ENCODE measurements at regions not wholly inside any gene's neighbourhood (a gene's known extent, or its start where the extent isn't known, plus 50 kb on each side); places are given as distances from the start of the nearest gene placed in this dataset.
A peak's percentile ranks its signal among the peaks of the same experiment; 100 is the strongest.

- H3K27me3 ChIP-seq (ENCODE audit: control insufficient read depth, insufficient read depth, low read length), result no peaks in the 10 kb centered on the region
- no peak overlapping the region for H3K4me3 ChIP-seq (ENCODE audit: low read depth, low read length)
- FAIRE-seq (no peak), DNase-seq (ENCODE audit: low read depth) (no peak)
- TF ChIP-seq CTCF (IDR thresholded peaks at IDR 0.05; ENCODE audit: insufficient read depth, low read length, severe bottlenecking), result no peak
- no peaks in the 10 kb centered on the region for H3K36me3 ChIP-seq (ENCODE audit: control insufficient read depth, insufficient read depth, low read length)
Observed at GRCh38 chr20:20835897-20836296, 123.5 kb upstream of the RALGAPA2 start.

DNA sequence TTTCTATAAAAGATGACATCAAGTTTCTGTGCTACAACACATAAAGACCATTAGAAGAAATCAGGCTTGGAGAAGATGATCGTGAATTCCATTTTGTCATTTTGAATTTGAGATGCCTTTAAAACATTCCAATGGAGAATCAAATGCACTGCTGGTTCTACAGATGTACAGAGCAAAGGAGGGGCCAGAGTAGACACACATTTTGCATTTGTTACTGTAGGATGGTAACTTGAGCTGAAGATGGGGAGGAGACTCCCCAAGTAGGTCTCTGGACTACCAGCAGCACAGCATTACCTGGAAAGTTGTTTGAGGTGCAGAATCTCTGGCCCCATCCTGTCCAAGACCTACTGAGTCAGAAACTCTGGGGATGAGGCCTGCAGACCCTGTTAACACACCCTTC is 121.6 kb upstream of the RALGAPA2 start:
- Histone ChIP-seq H3K27me3 (ENCODE audit: control insufficient read depth, insufficient read depth, low read length) (no peaks in the 10 kb centered on the region), H3K36me3 (ENCODE audit: control insufficient read depth, insufficient read depth, low read length) (no peaks in the 10 kb centered on the region), H3K4me3 (ENCODE audit: low read depth, low read length) (no peak overlapping the region)
- no peak for TF ChIP-seq CTCF (IDR thresholded peaks at IDR 0.05; ENCODE audit: insufficient read depth, low read length, severe bottlenecking)
- DNase-seq (ENCODE audit: low read depth), result no peak
- FAIRE-seq, result no peak

DNA sequence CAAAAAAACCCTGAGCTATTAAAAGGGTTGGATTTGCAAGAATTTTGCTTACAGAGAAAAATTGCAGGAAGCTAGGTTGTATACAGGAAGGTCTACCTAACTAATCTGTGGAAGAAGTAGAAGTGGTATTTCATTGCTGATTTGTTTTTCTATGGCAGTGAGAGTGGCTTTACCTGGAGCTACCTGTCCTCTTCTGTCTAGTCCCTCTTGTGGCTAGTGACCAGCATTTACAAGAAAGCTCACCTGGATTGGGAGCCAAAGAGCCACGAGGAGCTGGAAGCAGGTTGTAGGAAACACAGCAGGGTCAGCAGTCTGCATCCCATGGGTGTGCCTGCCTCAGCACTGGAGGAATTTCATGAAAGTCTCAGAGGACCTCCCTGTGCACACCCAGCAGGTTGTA is 120.3 kb upstream of the RALGAPA2 start:
- H3K4me3 ChIP-seq (ENCODE audit: low read depth, low read length), result no peak overlapping the region
- no peaks in the 10 kb centered on the region for H3K27me3 ChIP-seq (ENCODE audit: control insufficient read depth, insufficient read depth, low read length)
- no peak for TF ChIP-seq CTCF (IDR thresholded peaks at IDR 0.05; ENCODE audit: insufficient read depth, low read length, severe bottlenecking)
- DNase-seq (ENCODE audit: low read depth) (no peak), FAIRE-seq (no peak)
- H3K36me3 ChIP-seq (ENCODE audit: control insufficient read depth, insufficient read depth, low read length), result no peaks in the 10 kb centered on the region

DNA sequence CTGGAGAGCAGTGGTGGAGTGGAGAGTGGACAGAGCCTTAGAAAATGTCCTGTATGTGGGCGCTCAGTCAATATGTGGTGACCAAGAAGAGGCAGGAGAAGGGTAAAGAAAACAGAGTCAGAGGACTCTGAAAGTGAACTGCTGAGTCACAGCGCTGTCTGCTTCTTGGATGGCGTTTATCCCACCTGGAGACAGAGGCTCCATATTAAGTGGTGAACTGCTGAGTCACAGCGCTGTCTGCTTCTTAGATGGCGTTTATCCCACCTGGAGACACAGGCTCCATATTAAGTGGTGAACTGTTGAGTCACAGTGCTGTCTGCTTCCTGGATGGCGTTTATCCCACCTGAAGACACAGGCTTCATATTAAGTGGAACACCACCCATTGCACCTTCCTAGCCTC is 119.3 kb upstream of the RALGAPA2 start:
- TF ChIP-seq CTCF (IDR thresholded peaks at IDR 0.05; ENCODE audit: insufficient read depth, low read length, severe bottlenecking), result no peak
- no peaks in the 10 kb centered on the region for H3K27me3 ChIP-seq (ENCODE audit: control insufficient read depth, insufficient read depth, low read length)
- FAIRE-seq (peak; percentile 43), DNase-seq (ENCODE audit: low read depth) (no peak)
- H3K36me3 ChIP-seq (ENCODE audit: control insufficient read depth, insufficient read depth, low read length), result no peaks in the 10 kb centered on the region
- H3K4me3 ChIP-seq (ENCODE audit: low read depth, low read length), result no peak overlapping the region

- FAIRE-seq (no peak), DNase-seq (ENCODE audit: low read depth) (no peak)
- H3K27me3 ChIP-seq (ENCODE audit: control insufficient read depth, insufficient read depth, low read length), result no peaks in the 10 kb centered on the region
- H3K36me3 ChIP-seq (ENCODE audit: control insufficient read depth, insufficient read depth, low read length), result no peaks in the 10 kb centered on the region
- no peak for TF ChIP-seq CTCF (IDR thresholded peaks at IDR 0.05; ENCODE audit: insufficient read depth, low read length, severe bottlenecking)
- no peak overlapping the region for H3K4me3 ChIP-seq (ENCODE audit: low read depth, low read length)
Observed at GRCh38 chr20:20829681-20830080, 117.2 kb upstream of the RALGAPA2 start.

- FAIRE-seq (no peak), DNase-seq (ENCODE audit: low read depth) (no peak)
- H3K27me3 ChIP-seq (ENCODE audit: control insufficient read depth, insufficient read depth, low read length), result no peaks in the 10 kb centered on the region
- H3K36me3 ChIP-seq (ENCODE audit: control insufficient read depth, insufficient read depth, low read length), result no peaks in the 10 kb centered on the region
- TF ChIP-seq CTCF (IDR thresholded peaks at IDR 0.05; ENCODE audit: insufficient read depth, low read length, severe bottlenecking), result no peak
- H3K4me3 ChIP-seq (ENCODE audit: low read depth, low read length), result no peak overlapping the region
Observed at GRCh38 chr20:20827992-20828597, 115.7 kb upstream of the RALGAPA2 start.
